DOHH2 (cell line): ENCODE measurements at regions not wholly inside any gene's neighbourhood (a gene's known extent, or its start where the extent isn't known, plus 50 kb on each side); places are given as distances from the start of the nearest gene placed in this dataset.

Source experiments
- H3F3A ChIP-seq: fragments of 200-600 bp; sonication (generic), shearing (Covaris generic); 2 replicates; pipeline ENCODE4 v1.6.0; 2016; ENCODE audit warnings: antibody characterized with exemption, mild to moderate bottlenecking; ENCODE audit not compliant: control insufficient read depth, insufficient read depth
- H3K27ac ChIP-seq: fragments of 200-600 bp; sonication (generic); 2 replicates; pipeline ENCODE4 v1.5.1; 2014; ENCODE audit warnings: low read depth, mild to moderate bottlenecking, low read length, moderate library complexity
- H3K27me3 ChIP-seq: fragments of 200-600 bp; sonication (generic); 2 replicates; pipeline ENCODE4 v1.6.1; 2014; ENCODE audit warnings: mild to moderate bottlenecking, low read length, mixed read lengths; ENCODE audit not compliant: control insufficient read depth
- H3K36me3 ChIP-seq: fragments of 200-600 bp; sonication (generic); 2 replicates; pipeline ENCODE4 v1.6.1; 2014; ENCODE audit warnings: mild to moderate bottlenecking, low read length, moderate library complexity, mixed read lengths; ENCODE audit not compliant: control insufficient read depth
- H3K4me1 ChIP-seq: fragments of 200-600 bp; sonication (generic); 2 replicates; pipeline ENCODE4 v1.6.1; 2014; ENCODE audit warnings: mild to moderate bottlenecking, low read length, mixed read lengths; ENCODE audit not compliant: control insufficient read depth
- H3K4me2 ChIP-seq: fragments of 200-600 bp; sonication (generic); 2 replicates; pipeline ENCODE4 v1.6.0; 2014; ENCODE audit warnings: mild to moderate bottlenecking, low read length, moderate library complexity
- H3K4me3 ChIP-seq: fragments of 200-600 bp; sonication (generic); 2 replicates; pipeline ENCODE4 v1.5.1; 2014; ENCODE audit warnings: mild to moderate bottlenecking, low read length, mixed read lengths
- H3K79me2 ChIP-seq: fragments of 200-600 bp; sonication (generic); 2 replicates; pipeline ENCODE4 v1.6.1; 2014; ENCODE audit warnings: mild to moderate bottlenecking, low read length, mixed read lengths; ENCODE audit not compliant: control insufficient read depth
- H3K9me2 ChIP-seq: fragments of 200-600 bp; sonication (generic); replicated peaks from 2 replicates; pipeline ENCODE4 v1.6.1; 2014; ENCODE audit warnings: mild to moderate bottlenecking, low read length, mixed read lengths; ENCODE audit not compliant: control insufficient read depth
- H3K9me3 ChIP-seq: fragments of 200-600 bp; sonication (generic); 2 replicates; pipeline ENCODE4 v1.6.1; 2014; ENCODE audit warnings: antibody characterized with exemption, low read length, mixed read lengths; ENCODE audit not compliant: control insufficient read depth, insufficient read depth
- H4K20me1 ChIP-seq: fragments of 200-600 bp; sonication (generic); 2 replicates; pipeline ENCODE4 v1.6.0; 2014; ENCODE audit warnings: low read depth, mild to moderate bottlenecking, antibody characterized with exemption, low read length, moderate library complexity; ENCODE audit not compliant: control insufficient read depth, insufficient read depth
- TF ChIP-seq, protein P1 (sequence below): fragments of 200-600 bp; sonication (generic); IDR thresholded peaks from one replicate; pipeline ENCODE4 v1.5.1; 2014; ENCODE audit warnings: antibody characterized with exemption, mild to moderate bottlenecking, low read depth, low read length; ENCODE audit not compliant: poor library complexity, severe bottlenecking

DNA sequence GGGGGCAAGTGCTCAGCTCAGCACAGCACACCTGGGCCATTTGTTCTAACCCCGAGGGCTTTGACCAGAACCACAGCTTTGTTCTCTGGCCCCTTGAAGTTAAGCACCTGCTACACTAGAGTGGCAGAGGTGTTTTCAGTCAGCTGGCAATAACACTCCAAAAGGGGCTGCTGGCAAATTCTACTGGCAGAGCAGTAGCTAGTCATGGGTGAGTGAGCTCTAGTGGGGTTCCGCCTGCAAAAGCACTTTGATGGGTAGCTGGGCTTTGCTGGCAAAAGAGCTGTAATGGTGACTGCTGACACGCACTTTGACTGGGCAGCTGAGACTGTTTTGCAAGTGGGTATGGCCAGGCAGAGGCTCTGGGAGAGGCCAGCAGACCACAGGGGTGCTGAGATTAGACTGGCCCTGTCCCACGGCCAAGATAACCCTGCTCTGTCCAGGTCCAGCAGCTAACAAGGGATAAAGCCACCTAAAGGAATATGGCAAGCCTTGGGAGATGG lies 65.2 kb upstream of the TENT5D start:
- Histone ChIP-seq H3K9me3 (no peaks in the 10 kb centered on the region), H4K20me1 (no peaks in the 10 kb centered on the region), H3K4me1 (no peaks in the 10 kb centered on the region), H3K27ac (no peak overlapping the region), H3K27me3 (no peaks in the 10 kb centered on the region), H3K4me3 (no peak overlapping the region), H3K79me2 (no peaks in the 10 kb centered on the region), H3K36me3 (no peaks in the 10 kb centered on the region), H3F3A (no peaks in the 10 kb centered on the region), H3K9me2 (no peaks in the 10 kb centered on the region), H3K4me2 (no peak overlapping the region)
- TF ChIP-seq, protein P1, sequence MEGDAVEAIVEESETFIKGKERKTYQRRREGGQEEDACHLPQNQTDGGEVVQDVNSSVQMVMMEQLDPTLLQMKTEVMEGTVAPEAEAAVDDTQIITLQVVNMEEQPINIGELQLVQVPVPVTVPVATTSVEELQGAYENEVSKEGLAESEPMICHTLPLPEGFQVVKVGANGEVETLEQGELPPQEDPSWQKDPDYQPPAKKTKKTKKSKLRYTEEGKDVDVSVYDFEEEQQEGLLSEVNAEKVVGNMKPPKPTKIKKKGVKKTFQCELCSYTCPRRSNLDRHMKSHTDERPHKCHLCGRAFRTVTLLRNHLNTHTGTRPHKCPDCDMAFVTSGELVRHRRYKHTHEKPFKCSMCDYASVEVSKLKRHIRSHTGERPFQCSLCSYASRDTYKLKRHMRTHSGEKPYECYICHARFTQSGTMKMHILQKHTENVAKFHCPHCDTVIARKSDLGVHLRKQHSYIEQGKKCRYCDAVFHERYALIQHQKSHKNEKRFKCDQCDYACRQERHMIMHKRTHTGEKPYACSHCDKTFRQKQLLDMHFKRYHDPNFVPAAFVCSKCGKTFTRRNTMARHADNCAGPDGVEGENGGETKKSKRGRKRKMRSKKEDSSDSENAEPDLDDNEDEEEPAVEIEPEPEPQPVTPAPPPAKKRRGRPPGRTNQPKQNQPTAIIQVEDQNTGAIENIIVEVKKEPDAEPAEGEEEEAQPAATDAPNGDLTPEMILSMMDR = no peak
